ENCODE measurements at regions not wholly inside any gene's neighbourhood (a gene's known extent, or its start where the extent isn't known, plus 50 kb on each side); places are given as distances from the start of the nearest gene placed in this dataset.

DNA sequence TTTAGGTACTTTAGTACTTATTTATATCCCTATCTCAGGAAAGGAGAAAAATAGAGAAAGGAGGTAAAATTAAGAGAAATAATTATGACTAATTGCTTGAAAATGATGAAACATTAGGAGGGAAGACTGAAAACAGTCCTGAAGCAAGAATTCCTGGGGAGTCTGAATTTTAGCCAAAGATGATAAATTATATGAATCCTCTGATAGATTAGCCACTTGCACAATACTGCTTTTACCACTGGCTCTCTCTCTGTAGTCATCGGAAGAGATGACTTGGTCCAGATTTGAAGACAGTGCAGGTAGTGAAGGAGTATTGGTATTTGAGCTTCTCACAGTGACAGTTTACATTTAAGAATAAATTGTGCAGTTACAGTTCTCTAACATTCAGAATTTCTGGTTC lies 83.8 kb upstream of the CLEC14A start:
- H3K4me3 ChIP-seq (ENCODE audit: low read depth, low read length) = no peak overlapping the region
- DNase-seq (ENCODE audit: low read depth in 4 of 6, low spot score in 6 of 6) = no peak
- H3K36me3 ChIP-seq (ENCODE audit: control insufficient read depth, insufficient read depth, low read length) = no peaks in the 10 kb centered on the region
- no peaks in the 10 kb centered on the region for H3K4me1 ChIP-seq (ENCODE audit: control insufficient read depth, insufficient read depth, low read length)
- no peak overlapping the region for H3K27ac ChIP-seq (ENCODE audit: low read depth, low read length)
- WGBS (ENCODE audit: insufficient coverage) = no CpG with 5 or more reads among the region's 1 CpG
- H3K9me3 ChIP-seq (ENCODE audit: control insufficient read depth, insufficient read depth, low read length) = no peaks in the 10 kb centered on the region
- H3K27me3 ChIP-seq (ENCODE audit: control insufficient read depth, insufficient read depth, low read length) = no peaks in the 10 kb centered on the region

- Histone ChIP-seq H3K9me3 (ENCODE audit: control insufficient read depth, insufficient read depth, low read length) (no peaks in the 10 kb centered on the region), H3K36me3 (ENCODE audit: control insufficient read depth, insufficient read depth, low read length) (no peaks in the 10 kb centered on the region), H3K27me3 (ENCODE audit: control insufficient read depth, insufficient read depth, low read length) (no peaks in the 10 kb centered on the region), H3K4me3 (ENCODE audit: low read depth, low read length) (no peak overlapping the region), H3K4me1 (ENCODE audit: control insufficient read depth, insufficient read depth, low read length) (no peaks in the 10 kb centered on the region), H3K27ac (ENCODE audit: low read depth, low read length) (no peak overlapping the region)
- no peak for DNase-seq (ENCODE audit: low read depth in 4 of 6, low spot score in 6 of 6)
Measured at GRCh38 chr14:38336298-38336697, 80.4 kb upstream of the CLEC14A start.

DNA sequence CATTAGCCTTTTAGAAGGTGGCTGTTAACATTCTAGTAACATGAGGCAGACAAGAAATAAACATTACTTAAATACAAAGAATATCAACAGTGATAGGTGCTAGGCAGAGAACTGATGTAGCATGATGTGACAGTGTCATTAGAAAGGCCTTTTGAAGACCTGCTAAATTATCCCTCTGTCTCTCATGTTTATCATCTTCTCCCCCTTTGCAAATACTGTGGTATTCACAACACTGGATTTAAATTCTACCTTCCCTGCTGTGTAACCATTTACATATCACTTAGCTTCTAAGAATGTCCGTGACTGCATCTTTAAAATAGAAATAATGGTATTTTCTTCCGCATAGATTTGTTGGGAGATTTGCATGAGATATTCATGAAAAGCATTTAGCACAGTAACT lies 74.4 kb upstream of the CLEC14A start:
- no CpG with 5 or more reads among the region's 2 CpGs for WGBS (ENCODE audit: insufficient coverage)
- Histone ChIP-seq H3K4me3 (ENCODE audit: low read depth, low read length) (no peak overlapping the region), H3K4me1 (ENCODE audit: control insufficient read depth, insufficient read depth, low read length) (no peaks in the 10 kb centered on the region), H3K36me3 (ENCODE audit: control insufficient read depth, insufficient read depth, low read length) (no peaks in the 10 kb centered on the region), H3K27ac (ENCODE audit: low read depth, low read length) (no peak overlapping the region), H3K9me3 (ENCODE audit: control insufficient read depth, insufficient read depth, low read length) (no peaks in the 10 kb centered on the region), H3K27me3 (ENCODE audit: control insufficient read depth, insufficient read depth, low read length) (no peaks in the 10 kb centered on the region)
- DNase-seq (ENCODE audit: low read depth in 4 of 6, low spot score in 6 of 6) = no peak

- DNase-seq (ENCODE audit: low read depth in 4 of 6, low spot score in 6 of 6) = no peak
- WGBS (ENCODE audit: insufficient coverage) = no CpG with 5 or more reads among the region's 1 CpG
Measured at GRCh38 chr14:38329246-38329645, 73.4 kb upstream of the CLEC14A start.

GRCh38 chr14:38316922-38317321 lies 61.0 kb upstream of the CLEC14A start:
- no peaks in the 10 kb centered on the region for H3K4me1 ChIP-seq (ENCODE audit: control insufficient read depth, insufficient read depth, low read length)
- no peak for DNase-seq (ENCODE audit: low read depth in 4 of 6, low spot score in 6 of 6)
- H3K27ac ChIP-seq (ENCODE audit: low read depth, low read length) = no peak overlapping the region
- no peaks in the 10 kb centered on the region for H3K27me3 ChIP-seq (ENCODE audit: control insufficient read depth, insufficient read depth, low read length)
- no peaks in the 10 kb centered on the region for H3K9me3 ChIP-seq (ENCODE audit: control insufficient read depth, insufficient read depth, low read length)
- no CpG with 5 or more reads among the region's 3 CpGs for WGBS (ENCODE audit: insufficient coverage)
- H3K4me3 ChIP-seq (ENCODE audit: low read depth, low read length) = no peak overlapping the region
- no peaks in the 10 kb centered on the region for H3K36me3 ChIP-seq (ENCODE audit: control insufficient read depth, insufficient read depth, low read length)

More at GRCh38 chr14:38329246-38329645, 73.4 kb upstream of the CLEC14A start:
- Histone ChIP-seq H3K36me3 (ENCODE audit: control insufficient read depth, insufficient read depth, low read length) (no peaks in the 10 kb centered on the region), H3K4me3 (ENCODE audit: low read depth, low read length) (no peak overlapping the region), H3K27ac (ENCODE audit: low read depth, low read length) (no peak overlapping the region), H3K9me3 (ENCODE audit: control insufficient read depth, insufficient read depth, low read length) (no peaks in the 10 kb centered on the region), H3K27me3 (ENCODE audit: control insufficient read depth, insufficient read depth, low read length) (no peaks in the 10 kb centered on the region), H3K4me1 (ENCODE audit: control insufficient read depth, insufficient read depth, low read length) (no peaks in the 10 kb centered on the region)

GRCh38 chr14:38311655-38312054 lies 55.8 kb upstream of the CLEC14A start:
- DNase-seq (ENCODE audit: low read depth in 4 of 6, low spot score in 6 of 6) = peak in 1 of 6 donors; percentile 36
- Histone ChIP-seq H3K27ac (ENCODE audit: low read depth, low read length) (no peak overlapping the region), H3K27me3 (ENCODE audit: control insufficient read depth, insufficient read depth, low read length) (no peaks in the 10 kb centered on the region), H3K9me3 (ENCODE audit: control insufficient read depth, insufficient read depth, low read length) (no peaks in the 10 kb centered on the region), H3K36me3 (ENCODE audit: control insufficient read depth, insufficient read depth, low read length) (no peaks in the 10 kb centered on the region), H3K4me1 (ENCODE audit: control insufficient read depth, insufficient read depth, low read length) (no peaks in the 10 kb centered on the region), H3K4me3 (ENCODE audit: low read depth, low read length) (no peak overlapping the region)

DNA sequence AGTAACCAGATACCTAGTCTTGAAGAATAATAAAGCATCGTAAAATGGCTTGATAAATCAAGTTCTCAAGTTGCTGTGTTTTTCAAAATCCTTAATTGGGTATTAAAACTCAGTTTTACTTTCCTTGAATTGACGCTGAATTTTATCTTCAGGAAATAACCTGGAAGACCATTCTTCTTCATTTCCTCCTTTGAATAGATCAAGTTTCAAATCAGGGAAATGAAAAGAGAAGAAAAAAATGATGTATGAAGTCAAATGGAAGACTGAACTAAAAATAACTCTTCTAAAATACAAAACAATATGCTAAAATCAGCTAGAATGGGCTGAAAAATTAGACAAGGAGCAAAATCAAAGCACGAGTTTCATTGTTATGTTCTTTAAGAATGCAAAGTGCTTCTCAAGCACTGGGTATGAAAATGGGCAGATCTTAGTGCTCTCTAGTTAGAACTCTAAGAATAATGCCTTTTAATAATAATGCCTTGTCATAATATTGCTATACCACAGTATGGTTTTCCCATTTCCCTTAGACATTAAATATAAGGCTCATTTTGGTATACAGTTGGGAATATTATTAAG lies 54.6 kb upstream of the CLEC14A start:
- Histone ChIP-seq H3K36me3 (ENCODE audit: control insufficient read depth, insufficient read depth, low read length) (no peaks in the 10 kb centered on the region), H3K27ac (ENCODE audit: low read depth, low read length) (no peak overlapping the region)
- no CpG with 5 or more reads among the region's 3 CpGs for WGBS (ENCODE audit: insufficient coverage)

GRCh38 chr14:38309522-38310277 lies 53.8 kb upstream of the CLEC14A start:
- H3K27ac ChIP-seq (ENCODE audit: low read depth, low read length) = no peak overlapping the region
- WGBS (ENCODE audit: insufficient coverage) = 91% methylated on average over 3 of the region's 5 CpGs
- DNase-seq (ENCODE audit: low read depth in 4 of 6, low spot score in 6 of 6) = no peak

More for the DNA sequence above, 54.6 kb upstream of the CLEC14A start:
- Histone ChIP-seq H3K9me3 (ENCODE audit: control insufficient read depth, insufficient read depth, low read length) (peaks cover 2% of the 10 kb centered on the region), H3K4me1 (ENCODE audit: control insufficient read depth, insufficient read depth, low read length) (no peaks in the 10 kb centered on the region), H3K27me3 (ENCODE audit: control insufficient read depth, insufficient read depth, low read length) (no peaks in the 10 kb centered on the region), H3K4me3 (ENCODE audit: low read depth, low read length) (no peak overlapping the region)
- peak in 1 of 6 donors; percentile 2 for DNase-seq (ENCODE audit: low read depth in 4 of 6, low spot score in 6 of 6)

More at GRCh38 chr14:38309522-38310277, 53.8 kb upstream of the CLEC14A start:
- no peaks in the 10 kb centered on the region for H3K4me1 ChIP-seq (ENCODE audit: control insufficient read depth, insufficient read depth, low read length)
- peaks cover 2% of the 10 kb centered on the region for H3K9me3 ChIP-seq (ENCODE audit: control insufficient read depth, insufficient read depth, low read length)
- no peaks in the 10 kb centered on the region for H3K36me3 ChIP-seq (ENCODE audit: control insufficient read depth, insufficient read depth, low read length)
- H3K27me3 ChIP-seq (ENCODE audit: control insufficient read depth, insufficient read depth, low read length) = no peaks in the 10 kb centered on the region
- no peak overlapping the region for H3K4me3 ChIP-seq (ENCODE audit: low read depth, low read length)

All from spinal cord (tissue), 9 donors.